ENCODE measurements at regions not wholly inside any gene's neighbourhood (a gene's known extent, or its start where the extent isn't known, plus 50 kb on each side); places are given as distances from the start of the nearest gene placed in this dataset.
"Not testable (repeated sequence)": the region's sequence is repeated elsewhere in the genome, so short reads cannot be mapped to it uniquely, and the experiment has no call there.

GRCh38 chr5:62964428-62964827 lies 385.8 kb downstream of the LRRC70 start:
- no peak for DNase-seq

GRCh38 chr5:62960781-62961180 lies 382.2 kb downstream of the LRRC70 start:
- DNase-seq, result no peak

- DNase-seq, result no peak
Observed at GRCh38 chr5:62956597-62956996, 378.0 kb downstream of the LRRC70 start.

GRCh38 chr5:62954578-62954977 lies 376.0 kb downstream of the LRRC70 start:
- DNase-seq, result no peak

GRCh38 chr5:62948301-62948700 lies 369.7 kb downstream of the LRRC70 start:
- DNase-seq, result peak; percentile 11

- no peak for DNase-seq
Observed at GRCh38 chr5:62942384-62942783, 363.8 kb downstream of the LRRC70 start.

GRCh38 chr5:62938927-62939326 lies 360.3 kb downstream of the LRRC70 start:
- no peak for DNase-seq

- no peak for DNase-seq
Observed at GRCh38 chr5:62937661-62938558, 359.3 kb downstream of the LRRC70 start.

- DNase-seq, result no peak
Observed at GRCh38 chr5:62935660-62936059, 357.0 kb downstream of the LRRC70 start.

- DNase-seq, result no peak
Observed at GRCh38 chr5:62934319-62934718, 355.7 kb downstream of the LRRC70 start.

GRCh38 chr5:62933261-62933660 lies 354.6 kb downstream of the LRRC70 start:
- DNase-seq, result no peak

- peak; percentile 39 for DNase-seq
Observed at GRCh38 chr5:62931153-62931950, 352.7 kb downstream of the LRRC70 start.

- no peak for DNase-seq
Observed at GRCh38 chr5:62922191-62922590, 343.6 kb downstream of the LRRC70 start.

- DNase-seq, result no peak
Observed at GRCh38 chr5:62920856-62921255, 342.2 kb downstream of the LRRC70 start.

GRCh38 chr5:62909326-62909725 lies 330.7 kb downstream of the LRRC70 start:
- no peak for DNase-seq

- DNase-seq, result no peak
Observed at GRCh38 chr5:62902126-62902525, 323.5 kb downstream of the LRRC70 start.

GRCh38 chr5:62900976-62901375 lies 322.4 kb downstream of the LRRC70 start:
- no peak for DNase-seq

GRCh38 chr5:62896121-62896893 lies 317.7 kb downstream of the LRRC70 start:
- no peak for DNase-seq

GRCh38 chr5:62886603-62887315 lies 308.1 kb downstream of the LRRC70 start:
- DNase-seq, result no peak

GRCh38 chr5:62837330-62837729 lies 258.7 kb downstream of the LRRC70 start:
- not testable (repeated sequence) for DNase-seq

- DNase-seq, result no peak
Observed at GRCh38 chr5:62829604-62829986, 251.0 kb downstream of the LRRC70 start.
